Panc1 (cell line): ENCODE measurements at regions not wholly inside any gene's neighbourhood (a gene's known extent, or its start where the extent isn't known, plus 50 kb on each side); places are given as distances from the start of the nearest gene placed in this dataset.

Source experiments
- ATAC-seq: fragments of 200-7000 bp; cut with Tn5 transposase; 2 replicates; pipeline ENCODE4 v1.9.1; 2020; ENCODE audit warnings: mild to moderate bottlenecking, moderate library complexity
- BruUV-seq: library from RNA; stranded (reverse); fragments of 400-500 nt; replicated peaks from 2 replicates; lab custom pipeline; 2021; lab: Mats Ljungman, UMichigan
- CTCF ChIA-PET: fragments of 300-600 bp; sonication (Branson Sonifier 250); formaldehyde crosslinking; loops from one replicate; lab custom pipeline; 2022; ENCODE audit warnings: antibody characterized with exemption; lab: Charles Lee
- POLR2A ChIA-PET: fragments of 300-600 bp; sonication (Branson Sonifier 250); formaldehyde crosslinking; loops from one replicate; lab custom pipeline; 2022; ENCODE audit warnings: antibody characterized with exemption; lab: Charles Lee
- DNase-seq: peaks from one replicate; pipeline ENCODE4 v3.0.0-alpha.2; 2010; ENCODE audit warnings: low read depth, low spot score
- H3K27ac ChIP-seq: 2 replicates; pipeline ENCODE4 v1.5.1; 2011; ENCODE audit warnings: mild to moderate bottlenecking, low read length, inconsistent platforms
- H3K27me3 ChIP-seq: fragments of 200-500 bp; sonication (Bioruptor generic); 2 replicates; pipeline ENCODE4 v1.6.0; 2014; ENCODE audit warnings: low read length, inconsistent platforms; ENCODE audit not compliant: control insufficient read depth, insufficient read depth
- H3K36me3 ChIP-seq: fragments of 200-500 bp; sonication (Bioruptor generic); 2 replicates; pipeline ENCODE4 v1.5.1; 2014; ENCODE audit warnings: inconsistent platforms, mild to moderate bottlenecking, low read length, moderate library complexity; ENCODE audit not compliant: control insufficient read depth, insufficient read depth
- H3K4me1 ChIP-seq: 2 replicates; pipeline ENCODE4 v1.5.1; 2011; ENCODE audit warnings: inconsistent platforms, mild to moderate bottlenecking, low read length, moderate library complexity; ENCODE audit not compliant: control insufficient read depth, insufficient read depth
- H3K4me3 ChIP-seq, 2 experiments: 2 replicates each; pipeline ENCODE4 v1.5.1; 2011 to 2012; ENCODE audit warnings: low read depth in 2 of 2, low read length in 2 of 2, mild to moderate bottlenecking in 2 of 2, inconsistent platforms in 1 of 2, moderate library complexity in 1 of 2
- H3K9me3 ChIP-seq: fragments of 200-500 bp; sonication (Bioruptor generic); 2 replicates; pipeline ENCODE4 v1.5.1; 2014; ENCODE audit warnings: low read depth, mild to moderate bottlenecking, inconsistent platforms, low read length, moderate library complexity; ENCODE audit not compliant: control insufficient read depth, insufficient read depth
- CTCF ChIP-seq: fragments of 450-650 bp; IDR thresholded peaks from 2 replicates; pipeline ENCODE4 v1.5.1; 2017; ENCODE audit warnings: mild to moderate bottlenecking
- POLR2AphosphoS5 ChIP-seq: IDR thresholded peaks from 2 replicates; pipeline ENCODE4 v1.6.1; 2012; ENCODE audit warnings: mild to moderate bottlenecking, low read depth, low read length, moderate library complexity
- SIN3A ChIP-seq: IDR thresholded peaks from 2 replicates; pipeline ENCODE4 v1.6.1; 2012; ENCODE audit warnings: low read depth, mild to moderate bottlenecking, low read length, moderate library complexity, borderline replicate concordance; ENCODE audit not compliant: insufficient read depth
- TCF7L2 ChIP-seq: IDR thresholded peaks from 2 replicates; pipeline ENCODE4 v1.6.1; 2011; ENCODE audit warnings: mild to moderate bottlenecking, low read depth, low read length, inconsistent platforms
- in situ Hi-C: cut with HindIII; loops from 2 replicates; pipeline ENCODE4 v1.10.0; 2016; ENCODE audit warnings: low sequenced_read_pairs, low pct_unique_long_range_greater_than_20kb
- intact Hi-C: fragments of 100-400 bp; cut with micrococcal nuclease; formaldehyde crosslinking; loops from one replicate; pipeline ENCODE4 v1.10.0; 2022; ENCODE audit not compliant: unreplicated experiment
- TF ChIP-seq, protein P1 (sequence below), 2 experiments: IDR thresholded peaks; 2 replicates each; pipeline ENCODE4 v1.6.1; 2011 to 2012; ENCODE audit warnings: low read depth in 2 of 2, control low read depth in 1 of 2, low read length in 1 of 2, mild to moderate bottlenecking in 1 of 2, moderate library complexity in 1 of 2; ENCODE audit not compliant: insufficient read depth in 1 of 2

GRCh38 chr10:8454357-8454756 is 399.9 kb downstream of the GATA3 start:
- no peak overlapping the region for H3K27ac ChIP-seq
- ChIA-PET POLR2A (no interaction called here), CTCF (no interaction called here)
- in situ Hi-C loops, result no loop called here
- TF ChIP-seq CTCF, result no peak
- TF ChIP-seq, protein P1, sequence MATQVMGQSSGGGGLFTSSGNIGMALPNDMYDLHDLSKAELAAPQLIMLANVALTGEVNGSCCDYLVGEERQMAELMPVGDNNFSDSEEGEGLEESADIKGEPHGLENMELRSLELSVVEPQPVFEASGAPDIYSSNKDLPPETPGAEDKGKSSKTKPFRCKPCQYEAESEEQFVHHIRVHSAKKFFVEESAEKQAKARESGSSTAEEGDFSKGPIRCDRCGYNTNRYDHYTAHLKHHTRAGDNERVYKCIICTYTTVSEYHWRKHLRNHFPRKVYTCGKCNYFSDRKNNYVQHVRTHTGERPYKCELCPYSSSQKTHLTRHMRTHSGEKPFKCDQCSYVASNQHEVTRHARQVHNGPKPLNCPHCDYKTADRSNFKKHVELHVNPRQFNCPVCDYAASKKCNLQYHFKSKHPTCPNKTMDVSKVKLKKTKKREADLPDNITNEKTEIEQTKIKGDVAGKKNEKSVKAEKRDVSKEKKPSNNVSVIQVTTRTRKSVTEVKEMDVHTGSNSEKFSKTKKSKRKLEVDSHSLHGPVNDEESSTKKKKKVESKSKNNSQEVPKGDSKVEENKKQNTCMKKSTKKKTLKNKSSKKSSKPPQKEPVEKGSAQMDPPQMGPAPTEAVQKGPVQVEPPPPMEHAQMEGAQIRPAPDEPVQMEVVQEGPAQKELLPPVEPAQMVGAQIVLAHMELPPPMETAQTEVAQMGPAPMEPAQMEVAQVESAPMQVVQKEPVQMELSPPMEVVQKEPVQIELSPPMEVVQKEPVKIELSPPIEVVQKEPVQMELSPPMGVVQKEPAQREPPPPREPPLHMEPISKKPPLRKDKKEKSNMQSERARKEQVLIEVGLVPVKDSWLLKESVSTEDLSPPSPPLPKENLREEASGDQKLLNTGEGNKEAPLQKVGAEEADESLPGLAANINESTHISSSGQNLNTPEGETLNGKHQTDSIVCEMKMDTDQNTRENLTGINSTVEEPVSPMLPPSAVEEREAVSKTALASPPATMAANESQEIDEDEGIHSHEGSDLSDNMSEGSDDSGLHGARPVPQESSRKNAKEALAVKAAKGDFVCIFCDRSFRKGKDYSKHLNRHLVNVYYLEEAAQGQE (IDR thresholded peaks at IDR 0.05; ENCODE audit: insufficient read depth in 1 of 2, low read depth in 2 of 2, low read length in 1 of 2), result no peak
- TF ChIP-seq POLR2AphosphoS5, result no peak
- no peak for TF ChIP-seq SIN3A
- TF ChIP-seq TCF7L2, result no peak
- H3K4me3 ChIP-seq, result no peak overlapping the region
- no peaks in the 10 kb centered on the region for H3K27me3 ChIP-seq
- no TSS peak for BruUV-seq
- no peaks in the 10 kb centered on the region for H3K9me3 ChIP-seq
- no peaks in the 10 kb centered on the region for H3K36me3 ChIP-seq
- intact Hi-C loops, result no loop called here
- DNase-seq (no peak), ATAC-seq (no peak)
- H3K4me1 ChIP-seq, result no peaks in the 10 kb centered on the region

DNA sequence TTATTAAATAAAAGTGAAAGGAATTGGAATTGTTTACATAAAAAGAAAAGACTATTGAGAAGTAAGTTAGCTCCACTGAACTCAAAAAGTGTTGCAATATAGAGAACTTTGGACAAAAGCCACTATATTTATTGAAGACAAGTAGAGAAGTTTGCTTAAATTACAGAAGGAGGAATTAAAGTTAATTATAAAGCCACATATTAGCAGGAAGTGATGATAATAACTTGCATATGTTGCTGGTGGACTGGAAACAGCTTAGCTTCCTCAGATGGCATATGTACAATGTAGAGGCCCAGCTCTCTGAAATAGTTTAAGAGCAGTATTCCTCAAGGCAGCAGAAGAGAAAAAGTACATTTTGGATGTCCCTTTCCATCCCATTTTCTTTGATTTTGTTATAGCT is 400.7 kb downstream of the GATA3 start:
- BruUV-seq, result no TSS peak
- no peak for ATAC-seq
- Histone ChIP-seq H3K4me1 (no peaks in the 10 kb centered on the region), H3K36me3 (no peaks in the 10 kb centered on the region), H3K9me3 (no peaks in the 10 kb centered on the region), H3K4me3 (no peak overlapping the region), H3K27ac (no peak overlapping the region), H3K27me3 (no peaks in the 10 kb centered on the region)
- POLR2A ChIA-PET, result no interaction called here
- intact Hi-C loops, result no loop called here
- CTCF ChIA-PET, result interaction anchor here (0.6 kb wide), 1 partner anchor 96 kb away, joined by 6 read pairs; no protein-coding TSS in a partner anchor
- no peak for DNase-seq
- TF ChIP-seq TCF7L2 (no peak), POLR2AphosphoS5 (no peak), CTCF (no peak), SIN3A (no peak)
- TF ChIP-seq, protein P1 (IDR thresholded peaks at IDR 0.05; ENCODE audit: insufficient read depth in 1 of 2, low read depth in 2 of 2, low read length in 1 of 2), result no peak
- in situ Hi-C loops, result no loop called here
